ENCODE measurements at regions not wholly inside any gene's neighbourhood (a gene's known extent, or its start where the extent isn't known, plus 50 kb on each side); places are given as distances from the start of the nearest gene placed in this dataset.
"Not testable (repeated sequence)": the region's sequence is repeated elsewhere in the genome, so short reads cannot be mapped to it uniquely, and the experiment has no call there.

DNA sequence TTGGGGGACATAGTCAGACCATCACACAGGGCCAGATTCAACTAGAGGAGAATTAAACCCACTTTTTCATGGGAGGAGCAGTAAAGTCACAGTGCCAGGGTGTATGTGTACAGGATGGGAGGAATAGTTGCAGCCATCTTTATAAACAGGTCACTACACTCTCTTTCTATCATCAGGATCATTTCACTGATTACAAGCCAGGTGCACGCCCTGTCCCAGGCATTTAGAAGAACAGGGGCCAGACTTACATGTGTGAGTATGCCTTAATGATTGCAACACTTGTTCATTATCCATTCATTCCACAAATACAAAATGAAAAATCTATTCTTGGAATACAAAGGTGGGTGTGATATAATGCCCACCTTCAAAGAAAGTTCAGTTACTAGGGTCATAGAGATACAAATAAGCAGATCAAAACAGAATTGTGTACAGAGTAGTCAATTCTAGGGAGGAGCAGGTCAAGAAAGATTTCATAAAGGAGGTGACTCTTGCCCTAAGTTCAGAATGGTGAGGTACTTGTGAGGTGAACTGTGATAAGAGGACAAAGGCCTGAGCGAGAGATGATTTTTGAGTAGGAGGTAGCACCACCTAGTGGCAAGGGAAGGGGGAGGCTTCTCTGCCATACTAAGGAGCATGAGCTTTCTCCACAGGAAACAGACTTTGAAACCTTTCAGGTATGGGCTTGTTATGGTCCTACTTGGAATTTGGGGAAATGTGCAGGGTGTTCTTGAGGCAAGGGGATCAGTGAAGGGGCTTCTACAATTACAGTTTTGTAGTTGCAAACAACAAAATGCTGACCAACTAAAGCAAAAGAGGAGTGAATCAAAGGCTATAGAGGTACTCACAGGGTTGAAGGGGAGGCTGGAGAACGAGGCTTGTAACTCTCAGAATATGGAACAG lies 156.3 kb downstream of the SUCLG1 start:
- peaks cover 7% of the 10 kb centered on the region for H3K4me1 Mint-ChIP-seq
- peak; percentile 62 for ATAC-seq
- no peak overlapping the region for H3K4me3 Mint-ChIP-seq
- peaks cover 39% of the 10 kb centered on the region for H3K27me3 Mint-ChIP-seq
- H3K9me3 ChIP-seq (ENCODE audit: control insufficient read depth, low read length, poor library complexity, severe bottlenecking), result no peaks in the 10 kb centered on the region
- no peaks in the 10 kb centered on the region for H3K36me3 Mint-ChIP-seq (ENCODE audit: low read depth)
- DNase-seq, result peak in 1 of 3 donors; percentile 12
- no peak overlapping the region for H3K27ac Mint-ChIP-seq

DNA sequence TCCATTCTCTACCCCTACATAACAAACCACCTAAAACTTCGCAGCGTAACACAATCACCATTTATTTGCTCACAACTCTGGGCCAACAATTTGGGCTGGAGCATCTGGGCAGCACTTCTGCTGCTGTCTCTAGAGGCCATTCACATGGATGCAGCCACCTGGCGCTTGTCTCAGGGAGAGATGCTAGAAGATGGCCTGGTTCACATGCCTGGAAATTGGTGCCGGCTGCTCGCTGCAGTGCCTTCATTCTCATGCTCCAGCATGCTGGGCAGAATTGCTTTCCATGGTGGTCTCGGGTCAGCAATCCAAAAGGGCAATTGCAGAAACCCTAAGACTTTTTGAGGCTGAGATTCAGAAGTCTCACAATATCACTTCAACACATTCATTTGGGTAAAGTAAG lies 157.4 kb downstream of the SUCLG1 start:
- no peak for ATAC-seq
- Mint-ChIP-seq H3K27ac (no peak overlapping the region), H3K27me3 (peaks cover 39% of the 10 kb centered on the region), H3K4me3 (no peak overlapping the region), H3K4me1 (peaks cover 7% of the 10 kb centered on the region), H3K36me3 (ENCODE audit: low read depth) (no peaks in the 10 kb centered on the region)
- no peak for DNase-seq
- H3K9me3 ChIP-seq (ENCODE audit: control insufficient read depth, low read length, poor library complexity, severe bottlenecking), result no peaks in the 10 kb centered on the region

DNA sequence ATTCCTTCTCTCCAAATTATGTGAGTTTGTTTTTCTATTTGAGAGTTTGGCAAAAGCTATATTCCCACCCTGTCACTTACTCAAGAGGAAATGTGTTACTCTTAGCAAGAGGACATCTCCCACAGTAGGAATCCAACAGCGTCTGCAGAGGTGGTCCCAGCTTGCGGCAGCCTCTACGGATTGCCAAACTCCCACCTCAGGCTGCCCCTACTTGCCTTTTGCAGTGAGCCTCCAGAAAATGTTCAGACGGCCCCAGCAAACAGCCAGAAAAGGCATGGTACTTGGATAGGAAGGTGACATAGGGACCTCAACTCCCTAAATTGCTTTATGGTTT lies 158.4 kb downstream of the SUCLG1 start:
- no peak overlapping the region for H3K27ac Mint-ChIP-seq
- DNase-seq, result no peak
- H3K4me1 Mint-ChIP-seq, result peaks cover 7% of the 10 kb centered on the region
- no peak overlapping the region for H3K4me3 Mint-ChIP-seq
- no peaks in the 10 kb centered on the region for H3K36me3 Mint-ChIP-seq (ENCODE audit: low read depth)
- peaks cover 39% of the 10 kb centered on the region for H3K27me3 Mint-ChIP-seq
- H3K9me3 ChIP-seq (ENCODE audit: control insufficient read depth, low read length, poor library complexity, severe bottlenecking), result no peaks in the 10 kb centered on the region
- no peak for ATAC-seq

DNA sequence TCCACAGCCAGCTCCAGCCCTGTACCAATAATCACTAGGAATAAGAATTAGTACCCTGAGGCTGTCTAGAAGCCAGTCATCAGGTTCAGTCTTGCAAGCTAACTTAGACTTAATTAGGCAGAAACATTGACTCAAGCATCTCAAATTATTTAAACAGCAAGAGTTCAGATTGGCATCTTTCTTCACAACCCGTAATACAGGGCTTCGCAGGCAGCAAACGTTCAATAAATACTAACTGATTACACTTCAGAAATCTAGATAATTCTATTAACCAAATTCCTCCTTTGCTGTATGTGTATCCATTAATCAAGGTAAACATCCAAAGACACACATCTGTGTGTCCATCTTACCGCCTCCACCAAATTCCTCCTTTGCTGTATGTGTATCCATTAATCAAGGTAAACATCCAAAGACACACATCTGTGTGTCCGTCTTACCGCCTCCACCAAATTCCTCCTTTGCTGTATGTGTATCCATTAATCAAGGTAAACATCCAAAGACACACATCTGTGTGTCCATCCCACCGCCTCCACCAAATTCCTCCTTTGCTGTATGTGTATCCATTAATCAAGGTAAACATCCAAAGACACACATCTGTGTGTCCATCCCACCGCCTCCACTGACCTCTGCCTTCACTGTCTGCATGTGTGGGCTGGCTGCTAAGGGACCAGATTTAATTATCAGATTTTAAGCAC lies 158.9 kb downstream of the SUCLG1 start:
- not testable (repeated sequence) for H3K9me3 ChIP-seq (ENCODE audit: control insufficient read depth, low read length, poor library complexity, severe bottlenecking); DNase-seq; H3K27ac Mint-ChIP-seq; H3K4me3 Mint-ChIP-seq; ATAC-seq; H3K36me3 Mint-ChIP-seq (ENCODE audit: low read depth); H3K4me1 Mint-ChIP-seq
- H3K27me3 Mint-ChIP-seq, result peaks cover 44% of the 10 kb centered on the region

DNA sequence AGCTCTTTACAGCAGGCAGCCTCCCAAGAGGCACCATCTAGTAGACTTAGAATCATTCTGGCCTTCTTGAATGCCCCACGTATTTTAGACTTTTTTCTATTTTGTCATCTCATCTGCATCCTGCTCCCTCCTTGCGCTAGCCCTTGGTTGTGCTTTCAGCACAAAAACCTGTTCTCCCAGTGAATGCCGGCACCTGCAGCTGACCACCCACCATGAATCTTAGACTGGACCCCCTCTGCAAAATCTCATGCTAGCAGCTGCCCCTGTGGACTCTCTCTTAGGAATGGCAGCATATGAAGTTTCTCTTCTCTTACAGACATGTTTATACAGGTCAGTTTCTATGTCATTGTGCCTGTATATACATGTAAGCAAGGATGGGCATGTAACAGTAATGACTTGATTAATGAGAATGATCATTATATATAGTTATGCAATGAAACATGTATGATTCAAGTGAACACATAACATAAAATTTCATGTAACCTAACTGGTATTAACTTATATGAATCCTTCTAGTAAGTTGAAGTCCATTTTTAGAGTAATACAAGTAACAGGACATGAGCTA lies 159.8 kb downstream of the SUCLG1 start:
- no peak for DNase-seq
- H3K9me3 ChIP-seq (ENCODE audit: control insufficient read depth, low read length, poor library complexity, severe bottlenecking), result no peaks in the 10 kb centered on the region
- H3K4me1 Mint-ChIP-seq, result peaks cover 7% of the 10 kb centered on the region
- H3K36me3 Mint-ChIP-seq (ENCODE audit: low read depth), result no peaks in the 10 kb centered on the region
- H3K27ac Mint-ChIP-seq, result no peak overlapping the region
- no peak overlapping the region for H3K4me3 Mint-ChIP-seq
- no peak for ATAC-seq
- peaks cover 44% of the 10 kb centered on the region for H3K27me3 Mint-ChIP-seq

DNA sequence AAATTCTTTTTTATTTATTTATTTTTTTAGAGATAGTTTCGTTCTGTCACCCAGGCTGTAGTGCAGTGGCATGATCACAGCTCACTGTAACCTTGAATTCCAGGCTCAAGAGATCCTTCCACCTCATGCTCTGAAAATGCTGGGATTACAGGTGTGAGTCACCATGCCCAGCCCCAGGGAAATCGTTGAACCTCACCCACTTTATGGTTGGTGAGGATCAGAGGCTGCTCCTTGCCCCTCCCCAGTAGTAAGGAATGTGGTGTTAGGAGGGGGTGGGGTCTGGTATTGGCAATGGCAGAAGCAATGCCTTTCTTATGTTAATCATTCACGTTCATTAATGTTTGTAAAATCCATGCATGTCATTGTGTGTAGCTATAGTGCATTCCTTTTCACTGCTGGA lies 161.9 kb downstream of the SUCLG1 start:
- Mint-ChIP-seq H3K27me3 (peaks cover 30% of the 10 kb centered on the region), H3K4me3 (no peak overlapping the region), H3K36me3 (ENCODE audit: low read depth) (no peaks in the 10 kb centered on the region), H3K27ac (no peak overlapping the region), H3K4me1 (no peaks in the 10 kb centered on the region)
- H3K9me3 ChIP-seq (ENCODE audit: control insufficient read depth, low read length, poor library complexity, severe bottlenecking), result no peaks in the 10 kb centered on the region
- ATAC-seq (no peak), DNase-seq (no peak)

DNA sequence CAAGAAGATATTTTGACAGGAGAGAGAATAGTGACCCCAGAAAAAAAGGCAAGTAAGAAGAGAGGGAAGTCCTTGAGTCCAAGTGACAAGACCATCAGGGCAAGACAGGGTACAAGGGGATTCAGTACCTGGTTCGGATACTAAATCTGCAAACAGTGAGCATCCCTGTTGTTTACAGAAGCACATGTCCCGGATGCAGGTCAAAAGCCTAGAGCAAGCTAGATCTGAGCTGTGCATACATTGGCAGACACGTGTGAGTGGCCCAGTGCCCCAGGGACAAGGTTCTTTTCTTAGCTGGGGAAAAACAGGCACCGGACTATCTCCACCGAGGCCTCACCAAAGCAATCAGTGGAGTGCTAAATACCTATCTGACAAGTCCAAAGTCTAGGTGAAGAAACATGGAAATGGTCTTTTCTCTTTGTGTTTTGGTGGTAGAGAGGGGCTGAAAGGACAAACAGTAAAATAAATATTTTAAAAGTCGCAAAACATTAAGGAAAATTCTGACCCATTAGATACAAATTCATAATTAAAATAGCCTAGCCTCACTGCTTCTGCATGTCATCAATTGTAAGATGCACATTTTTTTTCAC lies 165.2 kb downstream of the SUCLG1 start:
- ATAC-seq (no peak), DNase-seq (no peak)
- Mint-ChIP-seq H3K27me3 (peaks cover 23% of the 10 kb centered on the region), H3K4me1 (no peaks in the 10 kb centered on the region), H3K36me3 (ENCODE audit: low read depth) (no peaks in the 10 kb centered on the region), H3K27ac (no peak overlapping the region), H3K4me3 (no peak overlapping the region)
- no peaks in the 10 kb centered on the region for H3K9me3 ChIP-seq (ENCODE audit: control insufficient read depth, low read length, poor library complexity, severe bottlenecking)

DNA sequence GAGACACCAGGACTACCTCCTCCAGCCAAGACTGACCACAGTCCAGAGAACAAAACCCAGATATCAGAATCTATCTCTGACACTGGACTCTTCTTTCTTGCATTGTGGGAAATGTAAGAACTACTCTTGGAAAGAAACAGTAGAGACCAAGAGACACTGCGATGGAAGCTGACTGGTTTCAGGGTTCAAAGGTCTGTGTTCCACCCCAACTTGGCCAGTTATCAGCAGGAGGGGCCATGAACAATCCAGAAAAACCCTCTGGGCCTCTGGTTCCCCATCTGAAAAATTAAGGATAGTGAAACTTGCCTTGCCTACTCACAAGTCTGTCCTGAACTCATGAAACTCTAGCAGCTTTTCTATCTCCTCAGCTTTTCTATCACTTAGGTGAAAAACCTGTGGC lies 166.5 kb downstream of the SUCLG1 start:
- Mint-ChIP-seq H3K27ac (no peak overlapping the region), H3K4me3 (no peak overlapping the region), H3K27me3 (peaks cover 11% of the 10 kb centered on the region), H3K4me1 (no peaks in the 10 kb centered on the region), H3K36me3 (ENCODE audit: low read depth) (no peaks in the 10 kb centered on the region)
- no peaks in the 10 kb centered on the region for H3K9me3 ChIP-seq (ENCODE audit: control insufficient read depth, low read length, poor library complexity, severe bottlenecking)
- DNase-seq, result no peak
- no peak for ATAC-seq

DNA sequence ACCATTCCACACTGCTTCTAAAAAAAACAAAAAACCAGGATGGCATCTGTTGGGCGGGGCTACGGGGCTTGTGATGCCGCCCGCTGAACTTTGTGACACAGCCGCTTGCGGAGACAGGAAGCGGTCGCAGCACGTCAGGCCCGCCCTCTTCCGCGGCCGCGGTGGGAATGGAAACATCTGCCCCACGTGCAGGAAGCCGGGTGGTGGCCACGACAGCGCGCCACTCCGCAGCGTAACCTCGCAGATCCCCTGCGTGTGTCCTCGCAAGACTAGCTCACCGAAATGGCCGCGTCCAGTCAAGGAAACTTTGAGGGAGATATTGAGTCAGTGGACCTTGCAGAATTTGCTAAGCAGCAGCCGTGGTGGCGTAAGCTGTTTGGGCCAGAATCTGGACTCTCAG lies 168.5 kb downstream of the SUCLG1 start:
- H3K27me3 Mint-ChIP-seq, result peaks cover 9% of the 10 kb centered on the region
- H3K4me3 Mint-ChIP-seq, result no peak overlapping the region
- no peak for DNase-seq
- no peaks in the 10 kb centered on the region for H3K9me3 ChIP-seq (ENCODE audit: control insufficient read depth, low read length, poor library complexity, severe bottlenecking)
- no peak overlapping the region for H3K27ac Mint-ChIP-seq
- ATAC-seq, result no peak
- no peaks in the 10 kb centered on the region for H3K4me1 Mint-ChIP-seq
- H3K36me3 Mint-ChIP-seq (ENCODE audit: low read depth), result no peaks in the 10 kb centered on the region

DNA sequence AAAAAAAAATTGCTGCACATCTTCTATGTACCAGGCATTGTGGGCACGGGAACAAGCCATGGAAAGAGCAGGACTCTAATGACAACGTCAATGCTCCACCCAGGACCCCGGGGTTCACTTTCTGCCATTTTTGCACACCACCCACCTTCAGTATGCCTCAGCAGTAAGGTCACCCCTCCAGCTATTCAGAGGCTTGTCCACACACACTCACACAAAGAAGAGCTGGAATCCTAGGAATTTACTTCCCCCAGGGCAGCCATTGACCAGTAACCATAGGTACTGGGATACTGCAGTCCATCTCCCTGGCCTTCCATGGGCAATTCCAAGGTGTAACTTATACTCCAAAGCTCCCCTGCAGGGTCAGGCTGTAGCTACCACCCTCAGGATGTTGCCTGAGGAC lies 170.8 kb downstream of the SUCLG1 start:
- Mint-ChIP-seq H3K27ac (no peak overlapping the region), H3K27me3 (peaks cover 3% of the 10 kb centered on the region), H3K36me3 (ENCODE audit: low read depth) (no peaks in the 10 kb centered on the region), H3K4me3 (no peak overlapping the region), H3K4me1 (peaks cover 2% of the 10 kb centered on the region)
- H3K9me3 ChIP-seq (ENCODE audit: control insufficient read depth, low read length, poor library complexity, severe bottlenecking), result no peaks in the 10 kb centered on the region
- DNase-seq, result no peak
- ATAC-seq, result no peak

DNA sequence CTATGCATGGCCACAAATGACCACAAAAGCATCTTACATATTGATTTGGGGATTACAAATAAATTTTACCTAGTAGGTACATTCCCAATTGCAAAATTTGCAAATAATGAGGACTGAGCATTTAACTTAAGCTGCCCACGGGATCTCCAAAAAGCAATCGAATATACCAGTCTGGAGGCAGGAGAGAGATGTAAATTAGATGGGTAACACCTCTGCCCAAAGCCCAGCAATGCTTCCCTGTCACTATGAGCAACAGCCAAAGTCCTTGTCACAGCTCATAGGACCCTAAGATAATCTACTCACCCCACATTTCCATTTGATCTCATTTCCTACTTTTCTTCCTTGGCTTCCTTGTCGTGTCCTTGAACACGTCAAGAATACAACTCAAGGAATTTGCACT lies 172.2 kb downstream of the SUCLG1 start:
- no peak overlapping the region for H3K4me3 Mint-ChIP-seq
- H3K27me3 Mint-ChIP-seq, result peaks cover 5% of the 10 kb centered on the region
- H3K36me3 Mint-ChIP-seq (ENCODE audit: low read depth), result no peaks in the 10 kb centered on the region
- peaks cover 4% of the 10 kb centered on the region for H3K4me1 Mint-ChIP-seq
- no peak for ATAC-seq
- no peaks in the 10 kb centered on the region for H3K9me3 ChIP-seq (ENCODE audit: control insufficient read depth, low read length, poor library complexity, severe bottlenecking)
- no peak overlapping the region for H3K27ac Mint-ChIP-seq
- DNase-seq, result no peak

DNA sequence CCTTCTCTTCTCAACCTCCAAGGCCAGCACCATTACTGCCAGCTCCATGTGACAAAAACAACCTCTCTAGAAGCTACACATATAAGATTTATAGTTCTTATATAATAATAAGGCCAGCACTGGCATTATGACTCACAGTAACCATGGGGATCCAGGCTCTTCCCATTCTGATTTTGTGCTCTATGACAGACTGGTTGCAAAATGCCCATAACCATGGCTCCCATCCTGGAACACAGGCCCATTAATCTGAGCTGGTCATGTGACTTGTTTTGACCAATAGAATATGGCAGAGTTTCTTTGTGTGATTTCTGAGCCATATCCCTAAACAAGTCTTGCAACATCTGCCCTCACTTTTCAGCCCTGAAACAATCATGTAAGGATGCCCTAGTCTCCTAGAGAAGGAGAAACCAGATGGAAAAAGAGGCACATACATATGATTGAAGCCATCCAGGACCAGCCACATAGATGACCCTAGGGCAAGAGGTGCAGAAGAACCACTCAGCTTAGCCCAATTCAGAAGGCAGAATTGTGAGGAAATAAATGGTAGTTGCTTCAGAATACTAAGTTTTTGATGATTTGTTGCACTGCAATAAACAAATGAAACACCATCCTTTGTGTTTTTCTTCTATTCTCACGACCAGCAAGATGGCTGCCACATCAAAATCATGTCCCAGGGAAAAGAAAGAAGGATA lies 173.9 kb downstream of the SUCLG1 start:
- no peaks in the 10 kb centered on the region for H3K9me3 ChIP-seq (ENCODE audit: control insufficient read depth, low read length, poor library complexity, severe bottlenecking)
- no peak overlapping the region for H3K27ac Mint-ChIP-seq
- H3K27me3 Mint-ChIP-seq, result peaks cover 5% of the 10 kb centered on the region
- ATAC-seq (no peak), DNase-seq (no peak)
- no peak overlapping the region for H3K4me3 Mint-ChIP-seq
- peaks cover 4% of the 10 kb centered on the region for H3K4me1 Mint-ChIP-seq
- no peaks in the 10 kb centered on the region for H3K36me3 Mint-ChIP-seq (ENCODE audit: low read depth)

DNA sequence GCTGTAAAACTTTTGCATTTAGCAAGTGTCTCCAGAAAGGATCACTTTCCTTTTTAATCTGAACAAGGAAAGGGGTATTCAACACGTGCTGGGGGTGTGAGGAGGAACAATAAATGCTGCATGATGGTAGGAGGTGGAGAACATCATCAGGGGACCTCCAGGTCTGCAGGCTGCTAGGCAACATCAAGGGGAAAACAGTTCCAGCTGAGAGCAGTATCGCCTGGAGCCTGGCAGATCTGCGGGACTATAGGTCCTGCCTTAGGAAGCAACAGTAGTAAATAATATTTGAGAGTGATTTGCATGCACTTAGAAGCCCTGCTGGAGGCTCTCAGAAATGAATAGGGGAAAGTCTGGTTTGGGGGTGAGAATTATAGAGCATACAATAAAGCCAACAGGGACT lies 175.6 kb downstream of the SUCLG1 start:
- Mint-ChIP-seq H3K36me3 (ENCODE audit: low read depth) (peaks cover 2% of the 10 kb centered on the region), H3K4me3 (no peak overlapping the region), H3K27me3 (peaks cover 11% of the 10 kb centered on the region), H3K27ac (no peak overlapping the region), H3K4me1 (peaks cover 7% of the 10 kb centered on the region)
- ATAC-seq, result no peak
- no peak for DNase-seq
- H3K9me3 ChIP-seq (ENCODE audit: control insufficient read depth, low read length, poor library complexity, severe bottlenecking), result no peaks in the 10 kb centered on the region
